K562 (cell line): ENCODE measurements at regions not wholly inside any gene's neighbourhood (a gene's known extent, or its start where the extent isn't known, plus 50 kb on each side); places are given as distances from the start of the nearest gene placed in this dataset.

Experiments used
- ATAC-seq: fragments of 200-7000 bp; cut with Tn5 transposase; 3 replicates; pipeline ENCODE4 v1.9.1; 2020; ENCODE audit warnings: moderate library complexity
- BruUV-seq: library from RNA; stranded (reverse); fragments of 400-500 nt; replicated peaks from 2 replicates; lab custom pipeline; 2021; lab: Mats Ljungman, UMichigan
- CTCF ChIA-PET: fragments of 300-600 bp; formaldehyde crosslinking; extraction: SDS; loops from one replicate; lab custom pipeline; 2021; ENCODE audit warnings: low intra/inter-chr PET ratio; lab: Yijun Ruan, JAX
- POLR2A ChIA-PET: fragments of 300-600, 350-650 bp; sonication (Branson Sonifier 250); formaldehyde crosslinking; extraction: SDS; loops from one replicate; lab custom pipeline; 2021; ENCODE audit warnings: antibody characterized with exemption, inconsistent platforms; lab: Yijun Ruan, JAX
- DNase-seq, 4 experiments: peaks; one replicate each; pipeline versions ENCODE4 v3.0.0 to v3.0.0-alpha.2; 2011 to 2018; ENCODE audit warnings: low spot score in 3 of 4, mixed read lengths in 3 of 4; ENCODE audit errors: extremely low read depth in 1 of 4
- FAIRE-seq: peaks from 2 replicates; lab custom pipeline; 2011; peaks lifted over from hg19 to GRCh38; lab: Jason Lieb, UNC
- H2AFZ ChIP-seq: 2 replicates; pipeline ENCODE4 v1.6.0; 2011; ENCODE audit warnings: low read depth, low read length, control low read depth, inconsistent platforms
- H3K27ac ChIP-seq: fragments of 200-600 bp; 3 replicates; pipeline ENCODE4 v1.8.0; 2011; ENCODE audit warnings: low read depth, mild to moderate bottlenecking, control low read depth, inconsistent platforms, low read length, moderate library complexity, mixed read lengths; ENCODE audit errors: extremely low read depth
- H3K27me3 ChIP-seq, 2 experiments: fragments of 300-600 bp in 1 of 2; 2 replicates in 1 of 2; 3 replicates in 1 of 2; pipeline versions ENCODE4 v1.6.0 to v1.8.0; 2011; ENCODE audit warnings: inconsistent platforms in 2 of 2, low read length in 2 of 2, mild to moderate bottlenecking in 1 of 2, mixed read lengths in 1 of 2, moderate library complexity in 1 of 2; ENCODE audit not compliant: control insufficient read depth in 2 of 2, insufficient read depth in 2 of 2
- H3K36me3 ChIP-seq: fragments of 300-600 bp; 3 replicates; pipeline ENCODE4 v1.8.0; 2011; ENCODE audit warnings: mild to moderate bottlenecking, low read length, inconsistent platforms; ENCODE audit not compliant: control insufficient read depth, insufficient read depth
- H3K4me1 ChIP-seq, 2 experiments: fragments of 200-600 bp in 1 of 2; replicated peaks in 1 of 2; 2 replicates in 1 of 2; 3 replicates in 1 of 2; pipeline versions ENCODE4 v1.5.1 to v1.8.0; 2011; ENCODE audit warnings: inconsistent platforms in 2 of 2, low read length in 2 of 2, mild to moderate bottlenecking in 1 of 2, mixed read lengths in 1 of 2, moderate library complexity in 1 of 2; ENCODE audit not compliant: control insufficient read depth in 2 of 2, insufficient read depth in 2 of 2
- H3K4me2 ChIP-seq: 2 replicates; pipeline ENCODE4 v1.6.1; 2011; ENCODE audit warnings: low read length, control low read depth, inconsistent platforms, mixed read lengths; ENCODE audit not compliant: insufficient read depth
- H3K4me3 ChIP-seq: fragments of 200-600 bp; sonication (generic), shearing (Covaris generic); 2 replicates; pipeline ENCODE4 v1.5.1; 2016; ENCODE audit warnings: control low read depth, inconsistent platforms
- H3K79me2 ChIP-seq: fragments of 200-600 bp; 3 replicates; pipeline ENCODE4 v1.8.0; 2011; ENCODE audit warnings: low read length, inconsistent platforms; ENCODE audit not compliant: control insufficient read depth, insufficient read depth
- H3K9ac ChIP-seq, 2 experiments: 2 replicates each; pipeline versions ENCODE4 v1.6.0 to v1.6.1; 2011; ENCODE audit warnings: low read depth in 2 of 2, low read length in 2 of 2, control low read depth in 1 of 2, inconsistent platforms in 1 of 2, mild to moderate bottlenecking in 1 of 2, mixed read lengths in 1 of 2; ENCODE audit not compliant: insufficient read depth in 1 of 2
- H3K9me1 ChIP-seq: one replicate; pipeline ENCODE4 v1.6.0; 2011; ENCODE audit warnings: inconsistent platforms, mild to moderate bottlenecking, low read length, moderate library complexity; ENCODE audit not compliant: control insufficient read depth, insufficient read depth
- H3K9me3 ChIP-seq: replicated peaks from 2 replicates; pipeline ENCODE4 v1.5.1; 2011; ENCODE audit warnings: low read depth, low read length, inconsistent platforms; ENCODE audit not compliant: control insufficient read depth, insufficient read depth
- H4K20me1 ChIP-seq: replicated peaks from 2 replicates; pipeline ENCODE4 v1.6.1; 2011; ENCODE audit warnings: low read length, inconsistent platforms, mixed read lengths; ENCODE audit not compliant: control insufficient read depth, insufficient read depth
- HSF4 ChIP-seq: fragments of 250-450 bp; sonication (Bioruptor Pico); IDR thresholded peaks from 2 replicates; pipeline ENCODE4 v2.1.2; 2022; ENCODE audit warnings: mild to moderate bottlenecking, moderate library complexity, borderline replicate concordance
- RAD21 ChIP-seq, 2 experiments: fragments of 250-450 bp in 1 of 2; fragments of 450-650 bp in 1 of 2; sonication (Bioruptor Pico) in 1 of 2; formaldehyde crosslinking in 1 of 2; IDR thresholded peaks in 1 of 2; conservative IDR thresholded peaks in 1 of 2; 2 replicates each; pipeline versions ENCODE4 v1.4.0 to v1.8.0; 2020 to 2022; ENCODE audit warnings: mild to moderate bottlenecking in 2 of 2, moderate library complexity in 1 of 2
- ZNF644 ChIP-seq: fragments of 200-800 bp; sonication (Bioruptor generic); IDR thresholded peaks from 2 replicates; pipeline ENCODE4 v1.6.1; 2016; ENCODE audit warnings: low read depth, missing genetic modification characterization, missing compliant biosample characterization
- WGBS: fragments of 100-300 bp; shearing (Covaris generic); methylation state at CpG from one replicate; pipeline ENCODE4 v1.1.6; 2016; ENCODE audit warnings: low coverage, mixed read lengths; ENCODE audit not compliant: insufficient coverage; ENCODE audit errors: missing lambda C conversion rate; 5-methylcytosine and 5-hydroxymethylcytosine counted together
- in situ Hi-C: fragments of 300-500 bp; cut with MboI; formaldehyde crosslinking; loops from 4 replicates; pipeline ENCODE4 v1.15.0; 2018; ENCODE audit warnings: inconsistent platforms, mixed read lengths
- intact Hi-C: fragments of 100-400 bp; cut with micrococcal nuclease; formaldehyde crosslinking; loops from 2 replicates; pipeline ENCODE4 v1.14.2; 2022
- TF ChIP-seq, protein P1 (sequence below), 2 experiments: fragments of 450-650 bp; formaldehyde crosslinking in 1 of 2; IDR thresholded peaks; 2 replicates each; pipeline versions ENCODE4 v1.4.0 to v1.6.1; 2014 to 2020; ENCODE audit warnings: mild to moderate bottlenecking in 2 of 2, borderline replicate concordance in 1 of 2, low read depth in 1 of 2
- TF ChIP-seq, protein P2 (sequence below), 3 experiments: IDR thresholded peaks in 2 of 3; conservative IDR thresholded peaks in 1 of 3; 2 replicates each; pipeline ENCODE4 v1.5.1; 2011 to 2012; ENCODE audit warnings: low read length in 3 of 3, mild to moderate bottlenecking in 3 of 3, control low read depth in 2 of 3, improper control_type of control experiment in 1 of 3, inconsistent platforms in 1 of 3, low read depth in 1 of 3, mixed read lengths in 1 of 3, moderate library complexity in 1 of 3; ENCODE audit not compliant: insufficient read depth in 2 of 3

DNA sequence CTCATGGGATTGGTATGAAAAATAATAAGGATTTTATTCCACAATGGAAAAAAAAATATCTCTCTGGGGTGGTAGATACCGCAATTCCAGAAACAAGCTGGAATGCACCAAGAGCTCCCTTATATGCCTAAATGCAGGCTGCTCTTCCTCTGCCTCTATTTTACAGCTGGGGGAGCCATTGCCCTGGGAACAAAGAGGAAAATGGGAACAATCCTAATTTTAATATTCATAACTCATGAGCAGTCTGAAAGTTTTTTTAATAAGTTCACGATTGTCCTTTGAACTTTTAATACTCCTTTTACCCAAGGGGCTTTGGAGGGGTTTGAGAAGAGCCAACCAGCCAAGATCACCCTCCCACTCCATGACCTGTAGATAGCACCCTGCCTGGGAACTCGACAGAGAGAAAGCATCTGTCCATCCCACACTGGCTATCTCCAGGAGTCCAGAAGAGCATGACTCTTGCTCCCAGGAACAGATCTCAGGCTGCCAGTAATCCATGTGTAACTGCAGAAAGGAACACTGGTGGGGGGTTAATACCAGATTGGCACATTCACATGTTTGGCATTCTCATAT is 74.7 kb downstream of the CD83 start:
- POLR2A ChIA-PET: no interaction called here
- intact Hi-C loops: no loop called here
- Histone ChIP-seq H3K79me2 (no peaks in the 10 kb centered on the region), H3K36me3 (no peaks in the 10 kb centered on the region)
- no peak for TF ChIP-seq ZNF644
- TF ChIP-seq, protein P1, sequence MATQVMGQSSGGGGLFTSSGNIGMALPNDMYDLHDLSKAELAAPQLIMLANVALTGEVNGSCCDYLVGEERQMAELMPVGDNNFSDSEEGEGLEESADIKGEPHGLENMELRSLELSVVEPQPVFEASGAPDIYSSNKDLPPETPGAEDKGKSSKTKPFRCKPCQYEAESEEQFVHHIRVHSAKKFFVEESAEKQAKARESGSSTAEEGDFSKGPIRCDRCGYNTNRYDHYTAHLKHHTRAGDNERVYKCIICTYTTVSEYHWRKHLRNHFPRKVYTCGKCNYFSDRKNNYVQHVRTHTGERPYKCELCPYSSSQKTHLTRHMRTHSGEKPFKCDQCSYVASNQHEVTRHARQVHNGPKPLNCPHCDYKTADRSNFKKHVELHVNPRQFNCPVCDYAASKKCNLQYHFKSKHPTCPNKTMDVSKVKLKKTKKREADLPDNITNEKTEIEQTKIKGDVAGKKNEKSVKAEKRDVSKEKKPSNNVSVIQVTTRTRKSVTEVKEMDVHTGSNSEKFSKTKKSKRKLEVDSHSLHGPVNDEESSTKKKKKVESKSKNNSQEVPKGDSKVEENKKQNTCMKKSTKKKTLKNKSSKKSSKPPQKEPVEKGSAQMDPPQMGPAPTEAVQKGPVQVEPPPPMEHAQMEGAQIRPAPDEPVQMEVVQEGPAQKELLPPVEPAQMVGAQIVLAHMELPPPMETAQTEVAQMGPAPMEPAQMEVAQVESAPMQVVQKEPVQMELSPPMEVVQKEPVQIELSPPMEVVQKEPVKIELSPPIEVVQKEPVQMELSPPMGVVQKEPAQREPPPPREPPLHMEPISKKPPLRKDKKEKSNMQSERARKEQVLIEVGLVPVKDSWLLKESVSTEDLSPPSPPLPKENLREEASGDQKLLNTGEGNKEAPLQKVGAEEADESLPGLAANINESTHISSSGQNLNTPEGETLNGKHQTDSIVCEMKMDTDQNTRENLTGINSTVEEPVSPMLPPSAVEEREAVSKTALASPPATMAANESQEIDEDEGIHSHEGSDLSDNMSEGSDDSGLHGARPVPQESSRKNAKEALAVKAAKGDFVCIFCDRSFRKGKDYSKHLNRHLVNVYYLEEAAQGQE (IDR thresholded peaks at IDR 0.05; ENCODE audit: borderline replicate concordance): peak; percentile 15; the same call in 1 of the 2 replicates
- TF ChIP-seq, protein P1 (CRISPR knock-in tag; IDR thresholded peaks at IDR 0.05; ENCODE audit: low read depth): no peak
- TF ChIP-seq RAD21 (CRISPR knock-in tag; conservative IDR thresholded peaks at IDR 0.05 in 1 of 2, IDR thresholded peaks at IDR 0.05 in 1 of 2): peak; percentile 33 to 57
- TF ChIP-seq, protein P2, sequence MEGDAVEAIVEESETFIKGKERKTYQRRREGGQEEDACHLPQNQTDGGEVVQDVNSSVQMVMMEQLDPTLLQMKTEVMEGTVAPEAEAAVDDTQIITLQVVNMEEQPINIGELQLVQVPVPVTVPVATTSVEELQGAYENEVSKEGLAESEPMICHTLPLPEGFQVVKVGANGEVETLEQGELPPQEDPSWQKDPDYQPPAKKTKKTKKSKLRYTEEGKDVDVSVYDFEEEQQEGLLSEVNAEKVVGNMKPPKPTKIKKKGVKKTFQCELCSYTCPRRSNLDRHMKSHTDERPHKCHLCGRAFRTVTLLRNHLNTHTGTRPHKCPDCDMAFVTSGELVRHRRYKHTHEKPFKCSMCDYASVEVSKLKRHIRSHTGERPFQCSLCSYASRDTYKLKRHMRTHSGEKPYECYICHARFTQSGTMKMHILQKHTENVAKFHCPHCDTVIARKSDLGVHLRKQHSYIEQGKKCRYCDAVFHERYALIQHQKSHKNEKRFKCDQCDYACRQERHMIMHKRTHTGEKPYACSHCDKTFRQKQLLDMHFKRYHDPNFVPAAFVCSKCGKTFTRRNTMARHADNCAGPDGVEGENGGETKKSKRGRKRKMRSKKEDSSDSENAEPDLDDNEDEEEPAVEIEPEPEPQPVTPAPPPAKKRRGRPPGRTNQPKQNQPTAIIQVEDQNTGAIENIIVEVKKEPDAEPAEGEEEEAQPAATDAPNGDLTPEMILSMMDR (IDR thresholded peaks at IDR 0.05 in 2 of 3, conservative IDR thresholded peaks at IDR 0.05 in 1 of 3; ENCODE audit: insufficient read depth in 2 of 3, low read depth in 1 of 3, low read length in 3 of 3): peak in 1 of 3 experiments; percentile 46; a peak in 2 of 6 replicates
- no peak for TF ChIP-seq HSF4
- TF ChIP-seq, all 486 proteins: peak for 3
- no peak for DNase-seq
- H3K4me3 ChIP-seq: no peak overlapping the region
- H3K9me1 ChIP-seq: no peaks in the 10 kb centered on the region
- no peak for FAIRE-seq
- H3K9me3 ChIP-seq: 0 out of 2 replicates have a peak, but pooled peaks cover 1% of the 10 kb centered on the region
- H3K27ac ChIP-seq: no peak overlapping the region
- no peak overlapping the region for H3K9ac ChIP-seq
- 0% methylated on average over 3 of the region's 3 CpGs for WGBS
- no peak overlapping the region for H3K4me2 ChIP-seq
- H4K20me1 ChIP-seq: no peaks in the 10 kb centered on the region
- in situ Hi-C loops: no loop called here
- H3K27me3 ChIP-seq: peaks cover 50 to 58% of the 10 kb centered on the region in 2 experiments
- H2AFZ ChIP-seq: no peak overlapping the region
- no peaks in the 10 kb centered on the region for H3K4me1 ChIP-seq
- CTCF ChIA-PET: interaction anchor here (0.7 kb wide), 1 partner anchor 11 kb away, joined by 3 read pairs; no protein-coding TSS in a partner anchor
- no peak for ATAC-seq
- no TSS peak for BruUV-seq
